GM23248 (cell line): ENCODE measurements at regions not wholly inside any gene's neighbourhood (a gene's known extent, or its start where the extent isn't known, plus 50 kb on each side); places are given as distances from the start of the nearest gene placed in this dataset.

Experiments
- DNase-seq: peaks from one replicate; pipeline ENCODE4 v3.0.0-alpha.2; 2015
- H2AFZ ChIP-seq: fragments of 200-600 bp; sonication (generic); 2 replicates; pipeline ENCODE4 v1.6.1; 2016; ENCODE audit warnings: antibody characterized with exemption
- H3F3A ChIP-seq: fragments of 200-600 bp; sonication (generic); 2 replicates; pipeline ENCODE4 v1.6.1; 2016; ENCODE audit warnings: mild to moderate bottlenecking, antibody characterized with exemption, mixed run types; ENCODE audit not compliant: insufficient read depth
- H3K27ac ChIP-seq: fragments of 200-600 bp; sonication (generic); 2 replicates; pipeline ENCODE4 v1.5.1; 2016; ENCODE audit warnings: mild to moderate bottlenecking
- H3K27me3 ChIP-seq: fragments of 200-600 bp; sonication (generic); replicated peaks from 2 replicates; pipeline ENCODE4 v1.6.1; 2016; ENCODE audit warnings: mild to moderate bottlenecking; ENCODE audit not compliant: insufficient read depth
- H3K36me3 ChIP-seq: fragments of 200-600 bp; sonication (generic); 2 replicates; pipeline ENCODE4 v1.6.1; 2016; ENCODE audit warnings: low read depth, mild to moderate bottlenecking
- H3K4me1 ChIP-seq: fragments of 200-600 bp; sonication (generic); 2 replicates; pipeline ENCODE4 v1.6.1; 2016; ENCODE audit warnings: mild to moderate bottlenecking; ENCODE audit not compliant: insufficient read depth
- H3K4me2 ChIP-seq: fragments of 200-600 bp; sonication (generic); one replicate; pipeline ENCODE4 v1.6.1; 2016; ENCODE audit warnings: mild to moderate bottlenecking; ENCODE audit not compliant: unreplicated experiment
- H3K4me3 ChIP-seq: fragments of 200-600 bp; sonication (generic); 2 replicates; pipeline ENCODE4 v1.5.1; 2016; ENCODE audit warnings: mild to moderate bottlenecking
- H3K79me2 ChIP-seq: fragments of 200-600 bp; sonication (generic); 2 replicates; pipeline ENCODE4 v1.6.1; 2016; ENCODE audit warnings: mild to moderate bottlenecking; ENCODE audit not compliant: insufficient read depth
- H3K9ac ChIP-seq: fragments of 200-600 bp; sonication (generic); 2 replicates; pipeline ENCODE4 v1.6.1; 2016; ENCODE audit warnings: mild to moderate bottlenecking
- H3K9me2 ChIP-seq: fragments of 200-600 bp; sonication (generic); 2 replicates; pipeline ENCODE4 v1.6.1; 2016; ENCODE audit warnings: mixed run types, mild to moderate bottlenecking, moderate library complexity; ENCODE audit not compliant: insufficient read depth
- H3K9me3 ChIP-seq: fragments of 200-600 bp; sonication (generic); one replicate; pipeline ENCODE4 v1.6.1; 2017; ENCODE audit warnings: low read depth
- H4K20me1 ChIP-seq: fragments of 200-600 bp; sonication (generic); 2 replicates; pipeline ENCODE4 v1.6.0; 2016; ENCODE audit not compliant: insufficient read depth
- EZH2 ChIP-seq: fragments of 200-600 bp; sonication (generic); IDR thresholded peaks from 2 replicates; pipeline ENCODE4 v1.6.1; 2018; ENCODE audit warnings: antibody characterized with exemption, mild to moderate bottlenecking; ENCODE audit not compliant: insufficient read depth, poor library complexity, severe bottlenecking
- EZH2phosphoT487 ChIP-seq: fragments of 200-600 bp; sonication (generic); IDR thresholded peaks from 2 replicates; pipeline ENCODE4 v1.6.1; 2018; ENCODE audit warnings: antibody characterized with exemption, moderate library complexity, mild to moderate bottlenecking, low read depth; ENCODE audit not compliant: insufficient read depth
- WGBS, 2 experiments: methylation state at CpG; one replicate each; pipeline ENCODE4 v1.1.6; 2015 to 2017; ENCODE audit warnings: low lambda C conversion rate in 2 of 2, low coverage in 1 of 2; ENCODE audit errors: missing lambda C conversion rate in 2 of 2; 5-methylcytosine and 5-hydroxymethylcytosine counted together
- in situ Hi-C: fragments of 300-500 bp; cut with MboI; formaldehyde crosslinking; loops from 2 replicates; pipeline ENCODE4 v1.15.0; 2020

GRCh38 chr1:83692524-83693381 is 306.2 kb downstream of the TTLL7 start:
- WGBS, 2 experiments: 30 to 37% methylated on average over 13 of the region's 13 CpGs

DNA sequence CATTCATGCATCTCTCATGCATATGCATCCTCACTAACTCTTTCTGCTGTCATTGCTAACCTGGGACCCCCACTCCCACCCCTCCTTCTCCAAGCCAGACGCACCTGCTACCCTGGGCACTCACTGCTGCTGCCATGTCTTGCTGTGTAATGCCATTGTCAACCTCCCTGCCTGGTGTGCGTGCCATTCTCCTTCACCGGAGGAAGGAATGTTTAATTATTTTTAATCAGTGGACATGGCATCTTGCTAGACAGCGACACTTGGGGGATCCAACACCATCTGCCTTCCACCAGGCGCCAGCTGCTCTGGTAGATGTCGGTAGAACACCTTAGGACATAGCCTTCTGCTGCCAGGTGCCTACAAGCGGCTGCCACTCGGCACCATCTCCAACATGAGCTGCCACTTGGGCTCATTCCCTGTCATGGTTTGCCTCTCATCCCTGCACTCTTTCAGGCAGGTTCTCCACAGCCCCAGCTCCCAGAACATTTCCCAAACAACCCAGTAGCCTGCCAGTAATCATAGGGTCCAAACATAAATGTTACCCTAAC is 306.9 kb downstream of the TTLL7 start:
- no peak overlapping the region for H3K27ac ChIP-seq
- no peak overlapping the region for H3K4me2 ChIP-seq
- H3K27me3 ChIP-seq: 0 out of 2 replicates have a peak, but pooled peaks cover 8% of the 10 kb centered on the region
- H3K4me3 ChIP-seq: no peak overlapping the region
- in situ Hi-C loops: no loop called here
- no peaks in the 10 kb centered on the region for H3K36me3 ChIP-seq
- H3K9ac ChIP-seq: no peak overlapping the region
- WGBS, 2 experiments: 83 to 90% methylated on average over 8 of the region's 8 CpGs
- TF ChIP-seq EZH2phosphoT487 (no peak), EZH2 (no peak)
- no peaks in the 10 kb centered on the region for H3K9me3 ChIP-seq
- no peaks in the 10 kb centered on the region for H4K20me1 ChIP-seq
- H2AFZ ChIP-seq: no peak overlapping the region
- H3K79me2 ChIP-seq: no peaks in the 10 kb centered on the region
- no peaks in the 10 kb centered on the region for H3F3A ChIP-seq
- H3K9me2 ChIP-seq: no peaks in the 10 kb centered on the region
- H3K4me1 ChIP-seq: no peaks in the 10 kb centered on the region; the same call in 1 of the 2 replicates
- no peak for DNase-seq

More at GRCh38 chr1:83692524-83693381, 306.2 kb downstream of the TTLL7 start:
- no peaks in the 10 kb centered on the region for H3K9me3 ChIP-seq
- DNase-seq: peak; percentile 9
- H3K4me2 ChIP-seq: peak overlapping the region; percentile 35
- no peaks in the 10 kb centered on the region for H3F3A ChIP-seq
- no peak overlapping the region for H3K9ac ChIP-seq
- no peaks in the 10 kb centered on the region for H3K79me2 ChIP-seq
- no peak overlapping the region; the same call in 1 of the 2 replicates for H2AFZ ChIP-seq
- H3K27me3 ChIP-seq: peaks cover 8% of the 10 kb centered on the region; the same call in 1 of the 2 replicates
- H4K20me1 ChIP-seq: no peaks in the 10 kb centered on the region
- TF ChIP-seq EZH2 (no peak), EZH2phosphoT487 (no peak)
- no peaks in the 10 kb centered on the region for H3K36me3 ChIP-seq
- in situ Hi-C loops: no loop called here
- H3K4me1 ChIP-seq: no peaks in the 10 kb centered on the region; the same call in 1 of the 2 replicates
- H3K27ac ChIP-seq: no peak overlapping the region
- H3K9me2 ChIP-seq: no peaks in the 10 kb centered on the region
- H3K4me3 ChIP-seq: peak overlapping the region; percentile 51

- Histone ChIP-seq H3K4me1 (no peaks in the 10 kb centered on the region; the same call in 1 of the 2 replicates), H2AFZ (no peak overlapping the region), H3K9me3 (no peaks in the 10 kb centered on the region), H4K20me1 (no peaks in the 10 kb centered on the region), H3K79me2 (no peaks in the 10 kb centered on the region), H3K4me3 (no peak overlapping the region), H3K9me2 (no peaks in the 10 kb centered on the region), H3K4me2 (no peak overlapping the region), H3F3A (no peaks in the 10 kb centered on the region), H3K9ac (no peak overlapping the region), H3K27me3 (0 out of 2 replicates have a peak, but pooled peaks cover 8% of the 10 kb centered on the region), H3K36me3 (no peaks in the 10 kb centered on the region), H3K27ac (no peak overlapping the region)
- DNase-seq: no peak
- WGBS, 2 experiments: 49 to 54% methylated on average over 6 of the region's 6 CpGs
- TF ChIP-seq EZH2 (no peak), EZH2phosphoT487 (no peak)
- in situ Hi-C loops: no loop called here
Measured at GRCh38 chr1:83689921-83690868, 308.7 kb downstream of the TTLL7 start.

DNA sequence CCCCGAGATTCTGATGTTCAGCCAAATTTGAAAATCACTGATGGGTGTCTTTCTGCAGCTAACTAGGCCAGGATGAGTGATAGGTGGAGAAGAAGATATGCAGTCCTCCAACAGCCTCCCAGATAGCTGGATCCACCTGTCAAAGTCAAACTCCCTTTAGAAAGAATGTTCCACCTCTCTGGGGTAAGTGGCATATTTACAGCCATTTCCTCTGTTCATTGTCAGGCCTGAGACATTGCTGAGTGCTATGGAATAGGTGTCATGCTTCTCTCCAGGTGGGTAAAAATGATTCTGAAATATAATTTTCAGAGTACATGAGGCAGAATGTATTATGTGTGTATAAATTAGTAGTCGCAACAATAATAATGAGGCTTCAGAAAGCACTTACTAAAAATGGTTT is 316.8 kb downstream of the TTLL7 start:
- no peaks in the 10 kb centered on the region for H3K9me3 ChIP-seq
- no peak overlapping the region for H3K4me3 ChIP-seq
- no peak overlapping the region for H2AFZ ChIP-seq
- H3K4me1 ChIP-seq: no peaks in the 10 kb centered on the region
- H3K27me3 ChIP-seq: no peaks in the 10 kb centered on the region
- no peak for TF ChIP-seq EZH2phosphoT487
- no peak for TF ChIP-seq EZH2
- no peaks in the 10 kb centered on the region for H3K79me2 ChIP-seq
- no peaks in the 10 kb centered on the region for H4K20me1 ChIP-seq
- H3K36me3 ChIP-seq: no peaks in the 10 kb centered on the region
- H3K4me2 ChIP-seq: no peak overlapping the region
- in situ Hi-C loops: no loop called here
- H3K27ac ChIP-seq: no peak overlapping the region
- H3K9me2 ChIP-seq: no peaks in the 10 kb centered on the region
- no peak for DNase-seq
- 28 to 40% methylated on average over 2 of the region's 2 CpGs for WGBS, 2 experiments
- H3K9ac ChIP-seq: no peak overlapping the region
- no peaks in the 10 kb centered on the region for H3F3A ChIP-seq
